GM10248 (cell line): ENCODE measurements at regions not wholly inside any gene's neighbourhood (a gene's known extent, or its start where the extent isn't known, plus 50 kb on each side); places are given as distances from the start of the nearest gene placed in this dataset.

Experiments
- CTCF ChIA-PET: fragments of 300-600 bp; sonication (Branson Sonifier 250); formaldehyde crosslinking; extraction: SDS; loops from one replicate; lab custom pipeline; 2021; ENCODE audit warnings: antibody characterized with exemption; lab: Yijun Ruan, JAX
- POLR2A ChIA-PET: fragments of 350-650 bp; sonication (Branson Sonifier 250); formaldehyde crosslinking; extraction: SDS; loops from one replicate; lab custom pipeline; 2020; ENCODE audit warnings: antibody characterized with exemption; lab: Yijun Ruan, JAX
- DNase-seq: peaks from one replicate; pipeline ENCODE4 v3.0.0; 2012; ENCODE audit errors: extremely low spot score
- TF ChIP-seq, protein P1 (sequence below): IDR thresholded peaks from 2 replicates; pipeline ENCODE4 v1.5.1; 2012; ENCODE audit warnings: mild to moderate bottlenecking, low read depth; ENCODE audit errors: extremely low read depth, missing control alignments, control extremely low read depth

DNA sequence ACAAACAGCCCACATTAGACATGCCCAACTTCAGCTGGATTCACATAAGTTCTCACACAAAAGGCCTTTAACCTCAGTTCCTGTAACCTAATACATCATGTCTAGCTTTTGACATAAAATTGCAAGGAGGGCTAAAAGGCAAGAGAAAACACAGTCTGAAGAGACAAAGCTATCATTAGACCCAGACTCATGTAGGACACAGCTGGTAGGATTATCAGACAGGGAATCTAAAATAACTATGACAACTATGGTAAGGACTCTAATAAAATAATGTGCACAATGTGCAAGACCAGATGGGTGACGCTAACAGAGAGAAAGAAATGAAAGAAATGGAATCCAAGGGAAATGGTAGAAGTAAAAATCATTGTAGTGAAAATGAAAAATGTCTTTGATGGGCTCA is 643.2 kb upstream of the RAB6C start:
- no peak for DNase-seq
- POLR2A ChIA-PET = no interaction called here
- CTCF ChIA-PET = interaction anchor here (1.4 to 1.6 kb wide), 2 partner anchors 12 to 15 kb away, joined by 3 to 4 read pairs; no protein-coding TSS in a partner anchor
- TF ChIP-seq, protein P1, sequence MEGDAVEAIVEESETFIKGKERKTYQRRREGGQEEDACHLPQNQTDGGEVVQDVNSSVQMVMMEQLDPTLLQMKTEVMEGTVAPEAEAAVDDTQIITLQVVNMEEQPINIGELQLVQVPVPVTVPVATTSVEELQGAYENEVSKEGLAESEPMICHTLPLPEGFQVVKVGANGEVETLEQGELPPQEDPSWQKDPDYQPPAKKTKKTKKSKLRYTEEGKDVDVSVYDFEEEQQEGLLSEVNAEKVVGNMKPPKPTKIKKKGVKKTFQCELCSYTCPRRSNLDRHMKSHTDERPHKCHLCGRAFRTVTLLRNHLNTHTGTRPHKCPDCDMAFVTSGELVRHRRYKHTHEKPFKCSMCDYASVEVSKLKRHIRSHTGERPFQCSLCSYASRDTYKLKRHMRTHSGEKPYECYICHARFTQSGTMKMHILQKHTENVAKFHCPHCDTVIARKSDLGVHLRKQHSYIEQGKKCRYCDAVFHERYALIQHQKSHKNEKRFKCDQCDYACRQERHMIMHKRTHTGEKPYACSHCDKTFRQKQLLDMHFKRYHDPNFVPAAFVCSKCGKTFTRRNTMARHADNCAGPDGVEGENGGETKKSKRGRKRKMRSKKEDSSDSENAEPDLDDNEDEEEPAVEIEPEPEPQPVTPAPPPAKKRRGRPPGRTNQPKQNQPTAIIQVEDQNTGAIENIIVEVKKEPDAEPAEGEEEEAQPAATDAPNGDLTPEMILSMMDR = no peak

- ChIA-PET CTCF (interaction anchor here (1.4 to 1.6 kb wide), 2 partner anchors 12 to 16 kb away, joined by 3 to 4 read pairs; no protein-coding TSS in a partner anchor), POLR2A (no interaction called here)
- DNase-seq = no peak
- TF ChIP-seq, protein P1 = no peak
These were observed 642.4 kb upstream of the RAB6C start for GRCh38 chr2:129337076-129337475.

DNA sequence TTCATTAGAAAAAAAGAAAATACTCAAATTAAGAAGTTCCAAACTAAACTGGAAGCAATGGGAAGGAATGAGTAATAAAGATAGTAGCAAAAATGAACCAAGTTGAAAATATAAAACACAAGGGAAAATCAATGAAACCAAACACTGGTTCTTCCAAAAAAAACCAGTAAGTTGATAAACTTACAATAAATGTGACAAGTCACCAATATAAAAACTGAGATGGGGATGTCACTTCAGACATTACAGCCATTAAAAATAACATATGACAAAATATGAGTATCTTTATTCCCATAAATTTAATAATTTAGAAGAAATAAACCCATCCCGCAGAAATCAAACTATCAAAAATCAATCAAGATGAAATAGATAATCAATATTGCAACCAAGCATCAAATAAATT is 633.9 kb upstream of the RAB6C start:
- CTCF ChIA-PET = no interaction called here
- TF ChIP-seq, protein P1 = no peak
- POLR2A ChIA-PET = no interaction called here
- DNase-seq = no peak

DNA sequence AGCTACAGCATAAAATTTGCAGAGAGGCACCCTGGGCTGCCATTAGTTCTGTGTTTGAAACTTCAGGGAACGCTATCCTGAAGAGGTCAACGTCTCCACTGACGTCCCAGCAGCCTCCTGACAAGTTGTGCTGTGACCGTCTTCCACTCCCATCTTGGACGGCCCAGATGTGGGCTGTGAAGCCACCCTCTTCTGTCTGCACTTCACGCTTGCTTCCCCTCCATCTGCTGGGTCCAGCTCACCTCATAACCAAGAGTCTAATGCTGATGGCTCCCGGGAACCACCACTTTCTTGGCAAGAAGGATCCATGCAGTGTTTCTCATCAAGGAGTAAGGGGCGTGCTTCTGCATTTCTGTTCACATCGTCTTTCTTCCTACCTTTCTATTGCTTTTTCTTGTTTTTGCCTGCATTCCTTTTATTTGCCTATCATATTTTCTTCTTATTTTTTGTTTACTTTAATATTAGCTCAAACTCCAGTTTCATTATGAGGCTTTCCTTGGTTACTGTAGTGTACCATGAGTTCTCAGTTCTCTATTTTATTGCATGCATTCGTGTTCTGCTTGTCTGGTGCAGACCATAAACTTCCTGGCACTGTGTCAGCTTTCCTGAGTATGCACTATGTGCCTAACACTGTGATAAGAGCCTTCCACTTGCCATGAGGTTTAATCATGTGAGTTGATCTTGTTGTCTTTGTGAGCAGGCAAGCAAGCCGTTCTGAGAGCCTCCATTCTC is 631.8 kb upstream of the RAB6C start:
- POLR2A ChIA-PET = no interaction called here
- CTCF ChIA-PET = no interaction called here
- TF ChIP-seq, protein P1 = no peak
- DNase-seq = peak; percentile 52

- CTCF ChIA-PET = no interaction called here
- TF ChIP-seq, protein P1 = no peak
- DNase-seq = no peak
- POLR2A ChIA-PET = no interaction called here
These were observed 624.8 kb upstream of the RAB6C start for GRCh38 chr2:129354631-129355030.

DNA sequence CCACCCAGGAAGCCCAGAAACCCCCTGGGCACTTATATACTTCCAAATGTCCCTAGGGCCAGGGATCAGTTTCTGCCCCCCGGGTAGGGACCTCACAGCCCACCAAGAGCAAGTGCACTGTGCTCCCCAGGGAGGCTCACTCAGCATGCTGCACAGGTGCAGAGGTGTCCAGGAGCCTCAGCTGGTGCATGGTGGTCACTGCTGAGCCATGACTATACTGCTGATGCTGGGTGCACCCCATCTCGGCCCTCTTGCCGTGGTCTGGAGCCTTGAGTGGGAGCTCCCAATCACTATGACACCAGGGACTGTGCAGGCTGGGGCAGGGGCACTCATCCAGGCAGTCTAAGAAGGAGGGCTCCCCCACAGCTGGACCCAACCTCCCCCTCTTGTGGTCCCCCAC is 617.8 kb upstream of the RAB6C start:
- TF ChIP-seq, protein P1 = no peak
- CTCF ChIA-PET = no interaction called here
- POLR2A ChIA-PET = no interaction called here

DNA sequence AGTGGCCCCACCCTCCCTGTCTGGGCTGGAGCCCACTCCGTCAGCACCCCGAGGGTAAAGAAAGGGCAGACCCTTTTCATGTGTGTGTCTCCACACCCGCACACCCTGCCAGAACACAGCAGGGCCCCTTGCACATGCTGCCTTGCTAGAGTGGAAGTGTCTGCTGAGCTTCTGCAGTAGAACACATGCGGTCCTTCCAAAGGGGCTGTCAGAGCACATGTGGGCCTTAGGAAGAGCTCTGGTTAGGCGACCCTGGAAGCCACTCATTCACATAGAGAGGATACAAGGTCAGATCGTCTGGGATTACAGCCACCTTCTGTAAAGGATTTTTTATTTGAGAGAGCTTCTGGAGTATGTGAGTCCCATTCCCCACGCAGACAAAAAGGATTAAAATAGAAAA is 613.2 kb upstream of the RAB6C start:
- CTCF ChIA-PET = interaction anchor here (1.1 kb wide), 1 partner anchor 18 kb away, joined by 3 read pairs; no protein-coding TSS in a partner anchor
- POLR2A ChIA-PET = no interaction called here

More for the DNA sequence above, 617.8 kb upstream of the RAB6C start:
- no peak for DNase-seq

More for the DNA sequence above, 613.2 kb upstream of the RAB6C start:
- TF ChIP-seq, protein P1 = no peak
- no peak for DNase-seq
